ENCODE measurements at regions not wholly inside any gene's neighbourhood (a gene's known extent, or its start where the extent isn't known, plus 50 kb on each side); places are given as distances from the start of the nearest gene placed in this dataset.

DNA sequence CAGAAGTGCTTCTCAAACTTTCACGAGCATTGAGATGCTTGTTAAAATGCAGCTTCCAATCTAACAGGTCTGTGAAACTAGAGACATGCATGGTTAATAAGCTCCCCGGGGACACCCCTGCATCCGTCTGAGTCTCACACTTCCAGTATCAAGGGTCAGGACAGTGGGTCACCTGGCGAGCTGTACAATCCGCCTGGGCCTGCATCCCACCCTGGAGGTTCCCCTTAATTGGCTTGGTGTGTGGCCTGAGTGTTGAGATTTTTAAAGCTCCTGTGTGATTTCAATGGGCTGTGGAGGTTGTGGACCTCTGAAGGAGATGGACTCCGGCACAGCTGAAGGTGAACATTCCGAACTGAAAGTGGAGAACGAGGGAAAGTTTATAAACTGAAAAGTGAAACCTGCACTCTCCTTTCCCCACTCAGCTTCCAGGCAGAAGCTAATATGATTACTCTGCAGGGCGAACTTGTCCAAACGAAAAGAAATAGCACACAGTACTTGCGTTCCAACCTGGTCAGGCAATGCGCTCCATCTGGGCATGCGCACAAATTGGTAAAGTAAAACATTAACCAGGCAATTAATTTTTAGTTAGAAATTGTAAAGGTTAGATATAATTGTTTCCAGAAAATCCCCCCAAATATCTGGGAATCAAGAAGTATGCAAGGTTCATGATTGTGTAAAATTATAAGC is 191.7 kb upstream of the ALKAL2 start:
- DNase-seq: no peak

DNA sequence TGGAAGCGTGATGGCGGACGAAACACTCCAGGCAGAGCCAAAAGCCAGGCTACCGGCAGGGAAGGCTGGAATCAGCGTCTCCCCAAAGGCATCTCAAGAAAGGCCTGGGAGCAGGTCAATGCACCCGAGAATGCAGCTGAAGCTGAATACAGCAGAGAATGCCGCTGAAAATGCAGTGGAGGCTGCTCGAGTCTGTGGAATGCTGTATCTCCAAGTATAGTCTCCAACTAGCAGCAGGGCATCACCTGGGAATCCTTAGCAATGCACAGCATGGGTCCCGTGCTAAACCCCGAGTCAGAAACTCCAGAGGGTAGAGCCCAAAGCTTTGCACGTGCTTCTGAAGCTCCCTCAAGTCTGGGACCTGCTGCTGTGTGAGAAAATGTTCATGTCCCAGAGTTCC is 191.1 kb upstream of the ALKAL2 start:
- DNase-seq: no peak

DNA sequence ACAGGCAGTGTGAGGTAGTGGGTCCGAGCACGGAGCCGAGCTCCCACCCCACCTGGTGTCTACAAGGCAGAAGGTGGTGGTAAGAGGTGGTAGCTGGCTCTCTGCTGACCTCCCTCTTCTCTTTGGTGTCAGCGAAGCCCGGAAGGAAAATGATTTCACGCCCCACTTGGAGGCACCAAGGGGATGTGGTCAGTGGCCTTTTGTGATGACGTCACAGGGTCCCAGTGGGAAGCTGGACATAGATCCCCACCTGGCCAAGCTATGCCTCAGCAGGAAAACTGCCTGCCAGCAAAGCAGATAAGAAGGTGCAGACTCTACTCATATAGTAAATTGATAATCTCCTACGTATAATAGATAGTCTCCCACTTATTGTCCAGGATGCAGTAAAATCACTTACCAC is 183.7 kb upstream of the ALKAL2 start:
- no peak for DNase-seq

DNA sequence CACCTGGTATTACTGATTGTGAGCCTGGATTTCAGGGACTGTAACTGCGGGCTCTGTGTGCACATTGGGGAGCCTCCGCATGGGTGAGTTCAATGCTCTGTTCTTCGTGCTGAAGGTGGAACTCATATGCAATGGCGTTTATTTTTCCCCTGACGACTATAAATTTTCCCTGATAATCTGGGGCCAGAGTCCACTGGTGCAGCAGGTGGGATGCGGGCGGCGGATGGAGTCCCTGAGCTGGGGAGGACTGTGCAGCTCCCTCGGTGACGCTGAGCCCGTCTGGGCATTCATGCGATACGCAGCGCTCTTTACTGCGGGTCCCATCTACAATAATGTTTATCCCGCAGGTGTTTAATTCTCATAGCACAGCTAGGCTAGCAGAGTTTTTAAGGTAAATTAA is 181.6 kb upstream of the ALKAL2 start:
- no peak for DNase-seq

DNA sequence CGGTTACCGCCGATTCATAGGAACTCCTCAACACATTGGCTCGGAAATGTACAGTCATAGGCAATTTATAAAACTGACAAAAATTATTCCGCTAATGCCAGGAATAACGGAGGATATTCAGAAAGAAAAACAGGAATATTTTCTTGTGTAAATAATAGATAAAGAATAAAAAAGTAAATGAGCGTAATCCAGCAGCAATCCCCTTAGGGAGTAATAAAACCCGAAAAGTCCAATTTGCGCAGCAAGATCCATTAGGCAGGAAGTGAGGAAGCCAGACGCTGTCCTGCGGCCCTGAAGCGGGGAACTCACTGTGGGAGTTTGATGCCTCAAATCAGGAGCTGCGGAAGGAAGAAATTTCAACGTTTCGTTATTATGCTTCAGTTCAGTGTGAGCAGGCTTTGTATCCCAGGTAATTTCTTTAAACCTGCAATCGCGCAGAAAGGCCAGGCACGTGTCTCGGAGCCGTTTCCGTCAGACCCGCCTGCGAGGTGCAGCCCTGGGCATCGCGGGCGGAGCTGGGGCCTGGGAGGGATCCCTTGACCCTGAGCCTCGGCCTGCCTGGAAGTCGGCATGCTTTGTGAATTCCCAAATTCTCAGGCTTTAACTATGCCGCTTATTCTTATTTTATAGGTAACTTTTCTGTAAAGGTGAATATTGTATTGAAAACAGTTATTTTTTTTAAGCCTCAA is 180.9 kb upstream of the ALKAL2 start:
- no peak for DNase-seq

DNA sequence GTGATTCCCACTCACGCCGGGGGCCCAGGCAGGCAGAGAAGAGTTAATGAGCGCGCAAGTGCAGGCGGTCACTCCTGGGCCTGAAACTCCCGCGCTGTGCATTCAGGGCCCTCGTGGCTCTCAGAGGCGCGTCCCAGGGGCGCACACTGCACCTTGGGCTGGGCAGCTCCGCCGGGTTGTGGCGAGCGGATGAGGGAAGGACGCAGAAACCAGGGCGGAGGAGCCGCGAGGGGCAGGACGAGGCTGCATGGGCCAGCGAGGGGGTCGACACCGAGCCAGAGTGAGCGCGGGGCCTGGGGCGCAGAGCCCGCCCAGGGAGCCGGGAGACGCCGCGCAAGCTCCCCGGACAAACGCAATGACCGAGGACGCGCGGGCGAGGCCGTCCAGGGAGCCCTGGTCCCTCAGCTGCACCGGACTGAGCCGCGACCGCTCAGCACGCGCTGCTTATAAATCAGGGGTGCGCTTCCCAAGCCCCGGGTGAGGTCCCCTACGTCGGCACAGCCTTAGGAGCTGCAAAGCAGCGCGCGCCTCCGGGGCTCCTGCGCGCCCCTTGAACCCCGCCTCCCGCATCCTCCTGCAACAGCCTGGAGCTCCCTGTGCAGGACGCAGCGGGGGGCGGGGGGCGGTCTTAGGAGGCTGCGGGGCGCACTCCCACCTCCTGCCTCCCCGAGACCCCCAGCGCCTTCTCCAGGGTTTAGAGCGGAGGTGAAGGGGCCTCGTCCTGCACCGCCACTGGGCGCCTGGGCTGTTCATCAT is 180.2 kb upstream of the ALKAL2 start:
- no peak for DNase-seq

DNA sequence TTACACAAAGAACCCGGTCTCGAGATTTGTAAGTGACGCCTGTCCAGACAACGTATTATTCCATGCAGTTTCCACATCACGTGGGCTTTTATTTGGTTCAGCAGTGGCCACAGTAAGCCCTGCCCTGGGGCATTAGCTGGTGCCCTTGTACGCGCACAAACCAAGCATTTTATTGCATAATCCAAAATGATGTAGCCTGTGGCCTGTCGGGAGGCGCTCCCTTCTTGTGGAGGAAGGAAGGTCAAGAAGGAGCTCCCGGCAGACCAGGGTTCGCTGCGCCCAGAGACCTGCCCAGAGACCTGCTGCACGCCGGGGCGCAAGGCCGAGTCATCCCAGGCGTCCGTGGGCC is 179.6 kb upstream of the ALKAL2 start:
- no peak for DNase-seq

DNA sequence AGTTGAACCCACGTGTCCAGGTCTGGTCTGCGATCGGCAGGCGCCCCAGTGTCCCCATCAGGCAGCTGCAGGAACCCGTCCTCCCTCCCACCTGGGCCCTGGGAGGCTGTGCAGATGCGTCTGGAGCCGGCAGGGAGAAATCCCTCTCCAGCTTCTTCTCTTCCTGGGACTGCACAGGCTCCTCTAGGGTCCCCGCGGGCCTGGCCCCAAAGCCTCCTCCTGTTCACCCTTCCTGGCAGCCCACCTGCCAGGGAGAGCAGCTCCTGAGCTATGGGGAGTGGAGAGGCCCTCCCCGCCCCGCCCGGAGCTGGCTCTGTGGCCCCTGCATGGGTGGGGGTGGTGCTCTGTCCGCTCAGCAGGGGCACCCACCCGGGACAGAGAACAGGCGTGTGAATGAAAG is 179.2 kb upstream of the ALKAL2 start:
- no peak for DNase-seq

DNA sequence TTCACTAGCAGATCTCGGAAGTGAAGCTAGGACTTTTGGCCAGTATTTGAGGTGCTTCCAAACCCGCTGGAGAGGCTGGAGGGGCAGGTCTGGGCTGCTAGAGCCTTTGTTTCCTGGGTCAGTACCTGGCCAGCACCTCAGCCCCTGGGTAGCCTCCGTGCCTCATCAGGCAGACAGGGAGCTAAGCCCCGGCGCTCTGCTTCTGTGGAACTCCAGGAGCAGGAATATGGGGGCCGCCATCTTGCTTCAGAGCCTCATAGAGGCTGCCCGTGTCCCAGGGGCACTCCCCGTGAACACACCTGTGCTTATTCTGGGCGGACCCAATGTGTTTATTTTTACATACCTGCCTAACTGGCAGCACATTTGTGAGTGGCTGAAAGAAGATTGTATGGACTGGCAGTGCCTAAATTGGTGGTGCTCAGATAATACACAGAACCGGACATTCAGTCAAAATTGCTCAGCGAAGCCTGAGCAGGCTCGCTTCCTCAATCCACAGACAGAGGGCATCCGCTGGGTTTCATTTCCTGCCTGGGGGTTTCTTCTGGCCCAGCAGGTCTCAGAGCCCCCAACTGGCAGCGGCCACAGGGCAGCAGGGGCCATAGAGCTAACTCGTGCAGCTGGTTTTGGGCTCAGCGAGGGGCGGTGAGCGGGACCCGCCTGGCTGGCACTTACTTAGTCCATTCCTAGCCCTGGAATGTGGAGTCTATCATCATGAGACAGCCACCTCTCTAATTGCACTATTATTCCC is 176.8 kb upstream of the ALKAL2 start:
- no peak for DNase-seq

DNA sequence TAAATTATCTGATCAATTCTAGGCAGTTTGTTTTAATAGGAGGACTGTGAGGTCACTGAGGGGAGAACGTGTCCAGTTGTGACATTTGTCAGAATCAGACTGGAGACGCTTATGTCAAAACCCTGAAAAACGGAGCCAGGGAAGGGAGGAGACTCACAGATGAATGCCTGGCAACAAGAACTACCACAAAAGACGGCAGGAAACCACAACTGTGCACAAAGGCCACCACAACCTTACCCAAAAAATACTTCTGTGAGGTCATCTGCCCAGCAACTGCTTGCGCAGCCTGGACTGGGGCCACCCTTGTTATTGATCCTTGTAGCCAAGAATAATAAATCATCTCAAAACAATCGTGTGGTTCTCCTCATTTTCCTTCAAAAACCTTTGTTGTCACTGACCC is 173.0 kb upstream of the ALKAL2 start:
- no peak for DNase-seq

DNA sequence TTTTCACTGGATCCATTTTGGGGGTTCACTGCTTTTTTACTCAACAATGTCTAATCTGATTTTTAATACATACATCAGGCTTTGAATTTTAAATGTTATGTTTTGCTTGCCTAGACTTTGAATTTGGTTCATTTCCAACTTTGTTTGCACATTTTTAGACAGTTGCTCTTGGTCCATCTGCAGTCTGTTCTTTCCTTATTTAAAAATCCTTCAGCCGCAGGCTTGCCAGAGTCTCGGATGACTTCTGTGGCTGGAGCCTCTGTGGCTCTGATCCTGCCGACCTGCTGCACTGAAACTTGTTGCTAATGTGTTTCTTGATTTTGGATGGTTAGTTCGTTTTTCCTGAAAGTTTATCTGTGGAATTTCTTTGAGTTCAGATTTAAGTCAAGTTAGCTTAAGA is 172.0 kb upstream of the ALKAL2 start:
- no peak for DNase-seq

DNA sequence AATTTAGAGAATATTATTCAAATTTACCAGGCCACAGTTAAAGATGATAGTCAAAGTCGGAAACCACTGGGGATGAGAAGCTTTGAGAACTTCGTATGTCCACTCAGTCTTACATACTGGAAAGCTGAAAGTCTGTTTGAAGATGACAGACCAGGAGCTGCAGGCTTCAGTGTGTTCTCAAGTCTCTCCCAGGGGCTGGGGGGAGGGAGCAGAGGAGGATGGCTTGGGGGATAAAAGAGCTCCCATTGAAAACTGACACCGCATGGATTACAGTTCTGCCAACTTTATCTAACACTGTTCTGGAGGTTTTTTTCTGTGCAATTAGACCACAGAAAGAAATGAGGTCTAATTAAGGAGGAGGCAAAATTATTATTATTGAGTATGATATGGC is 170.5 kb upstream of the ALKAL2 start:
- DNase-seq: no peak

DNA sequence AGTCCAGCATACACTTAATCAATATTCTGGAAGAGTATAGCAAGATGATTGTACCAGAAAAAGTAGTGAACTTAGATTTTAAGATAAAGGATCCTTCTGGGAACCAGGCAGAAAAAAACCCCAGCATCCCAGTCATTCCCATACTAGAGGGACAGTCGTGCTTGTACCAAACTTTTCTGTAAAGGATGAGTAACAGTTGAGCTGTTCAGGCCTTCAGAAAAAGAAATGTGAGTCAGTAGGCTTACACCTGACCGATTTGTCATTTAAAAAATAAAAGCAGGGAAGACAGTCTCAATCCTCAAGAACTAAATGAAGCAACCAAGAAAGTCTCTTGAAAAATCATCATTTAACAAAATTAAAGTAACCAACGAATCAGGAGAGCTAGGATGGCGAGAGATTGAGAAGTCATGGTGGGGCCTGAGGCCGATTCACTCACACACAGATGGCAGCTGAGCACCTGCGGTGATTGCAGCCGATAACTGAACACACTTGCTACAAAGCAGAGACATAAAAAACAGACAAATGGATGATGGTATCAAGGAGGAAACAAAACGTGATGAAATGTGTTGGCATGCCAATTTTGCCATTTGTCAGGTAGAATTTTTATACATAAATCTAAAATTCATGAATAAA is 170.0 kb upstream of the ALKAL2 start:
- DNase-seq: no peak

DNA sequence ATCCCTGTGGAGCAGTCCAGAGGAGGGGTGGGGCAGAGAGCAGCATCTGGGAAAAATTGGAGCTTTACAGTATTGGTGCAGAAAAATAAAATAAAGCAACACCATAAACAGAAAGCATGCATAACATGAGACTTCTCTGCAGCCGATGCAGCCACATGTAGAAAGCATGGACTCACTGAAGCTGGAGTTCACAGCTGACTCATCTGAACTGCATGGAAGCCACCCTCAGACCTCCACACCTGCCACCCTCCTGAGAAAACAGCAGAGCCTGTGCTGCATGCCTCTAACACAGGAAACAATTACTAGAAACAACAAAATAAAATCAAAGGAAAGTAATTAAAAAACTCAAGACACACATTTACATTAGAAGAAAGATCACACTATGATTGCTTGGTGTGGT is 169.4 kb upstream of the ALKAL2 start:
- DNase-seq: no peak

DNA sequence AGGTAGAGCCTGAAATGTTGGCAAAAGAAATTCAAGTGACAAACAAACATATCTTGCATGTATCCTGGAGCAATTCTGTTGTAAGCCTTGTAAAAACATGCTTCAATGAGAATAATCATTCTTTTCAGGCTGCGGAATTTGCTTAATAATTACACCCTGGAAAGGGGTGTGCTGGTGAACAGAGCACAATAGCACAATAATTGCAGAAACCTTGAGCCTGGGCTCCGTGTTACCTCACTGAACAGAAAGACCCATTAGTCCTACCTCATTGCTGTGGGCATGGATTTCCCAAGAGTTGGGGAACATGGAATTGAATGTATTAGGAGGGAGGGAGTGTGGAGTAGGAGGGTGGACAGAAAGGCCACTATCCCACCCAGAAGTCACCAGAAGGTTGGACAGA is 168.0 kb upstream of the ALKAL2 start:
- DNase-seq: no peak

DNA sequence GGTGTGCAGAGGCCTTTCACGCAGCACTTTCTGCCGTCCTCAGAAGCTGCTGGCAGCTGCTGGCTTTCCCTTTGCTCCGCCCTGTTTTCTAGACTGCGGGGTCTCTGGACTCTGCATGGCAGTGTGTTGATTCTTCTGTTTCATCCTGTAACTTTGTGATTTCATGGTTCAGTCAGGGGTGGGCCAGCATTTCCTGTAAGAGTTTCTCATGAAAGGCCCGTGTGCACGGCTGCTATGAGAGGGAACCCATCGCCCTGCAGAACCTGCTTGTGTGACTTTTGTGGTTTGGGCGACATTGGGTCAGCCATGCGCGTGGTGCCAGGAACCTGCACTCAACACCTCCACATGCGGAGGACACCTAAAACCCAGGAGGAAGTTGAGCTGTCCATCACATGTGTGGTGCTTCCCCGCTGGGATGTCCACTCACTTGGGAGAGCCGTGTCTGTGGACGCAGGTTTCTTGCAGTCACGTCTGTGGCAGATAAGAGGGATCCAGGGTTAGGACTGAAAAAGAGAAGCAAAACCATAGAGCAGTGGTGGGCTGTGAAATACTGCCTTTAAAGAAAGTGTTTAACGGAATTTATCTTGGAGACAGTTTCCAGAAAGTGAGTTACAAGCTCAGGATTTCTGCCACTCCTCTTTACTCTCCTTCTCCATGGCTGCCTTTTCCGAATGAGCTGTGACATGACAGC is 167.3 kb upstream of the ALKAL2 start:
- DNase-seq: no peak

DNA sequence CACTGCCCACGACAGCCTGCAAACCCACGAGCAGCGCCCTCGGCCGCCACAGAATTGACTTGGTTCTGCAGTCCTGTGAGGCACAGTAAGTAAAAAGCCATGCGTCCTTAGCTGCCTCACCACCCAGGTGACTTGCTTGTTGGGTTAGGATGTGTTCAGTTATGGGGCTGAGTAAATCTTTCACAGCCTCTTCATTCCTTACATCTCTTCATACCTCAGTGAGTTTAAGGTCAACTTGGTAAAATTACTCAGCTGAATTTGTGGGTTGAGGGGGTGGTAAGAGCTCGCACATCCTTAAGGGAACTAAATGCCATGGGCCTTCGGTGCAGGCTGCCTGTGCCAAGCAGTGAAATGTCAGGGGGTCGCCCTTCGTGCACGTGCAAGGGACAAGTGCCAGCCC is 165.2 kb upstream of the ALKAL2 start:
- DNase-seq: no peak

DNA sequence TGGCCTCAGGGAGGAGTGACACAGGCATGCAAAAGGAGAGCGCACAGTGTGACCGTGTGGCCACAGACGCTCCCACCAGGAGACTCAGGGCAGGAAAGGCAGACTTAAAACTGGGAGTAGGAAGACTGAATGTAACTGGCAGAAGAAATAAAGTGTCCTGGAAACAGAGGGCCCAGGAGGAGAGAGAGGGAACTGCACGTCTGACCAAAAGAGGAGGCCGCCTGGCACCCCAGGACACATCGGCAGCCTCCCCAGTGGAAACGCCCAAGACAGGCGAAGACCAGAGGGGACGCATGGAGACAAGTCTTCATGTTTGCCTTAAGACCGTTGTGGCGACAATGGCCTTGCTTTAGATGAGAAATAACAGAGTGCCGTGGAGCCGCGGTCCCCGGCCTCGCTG is 163.6 kb upstream of the ALKAL2 start:
- no peak for DNase-seq

DNA sequence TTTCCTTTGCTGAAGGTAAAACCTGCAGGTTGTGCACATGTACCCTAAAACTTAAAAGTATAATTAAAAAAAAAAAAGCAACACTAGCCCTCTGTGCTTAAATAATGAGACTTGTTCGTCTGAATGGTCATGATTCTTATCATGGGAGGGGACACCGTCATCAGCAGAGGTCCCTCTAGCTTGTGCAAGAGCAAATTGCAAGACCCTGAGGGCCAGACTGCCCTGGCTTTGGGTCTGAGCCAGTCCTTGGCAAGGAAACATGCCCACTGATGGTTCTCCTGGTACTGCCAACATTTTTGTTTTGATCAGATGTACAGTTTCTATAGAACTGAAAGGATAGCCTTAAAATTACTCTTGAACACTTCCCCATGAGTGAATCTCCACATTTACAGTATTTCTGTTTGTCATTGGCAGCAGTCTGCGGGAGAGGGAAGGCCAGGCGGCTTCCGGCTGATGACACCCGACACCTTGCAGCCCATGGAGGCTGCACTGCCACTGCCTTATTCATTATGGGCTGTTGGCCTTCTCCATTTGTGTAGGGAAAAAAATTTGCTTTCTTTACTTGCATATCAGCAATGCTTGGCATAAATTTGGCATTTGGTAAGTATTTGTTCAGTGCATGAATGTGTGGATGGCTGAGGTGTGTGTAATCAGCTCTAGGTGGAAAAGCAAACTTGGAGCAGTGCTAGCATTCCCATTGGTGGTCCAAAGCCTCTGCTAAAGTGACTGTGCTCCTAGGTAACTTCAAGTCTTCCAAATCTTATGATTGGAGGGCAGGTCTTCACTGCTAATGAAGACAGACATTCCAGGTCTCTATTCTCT is 161.6 kb upstream of the ALKAL2 start:
- DNase-seq: no peak

DNA sequence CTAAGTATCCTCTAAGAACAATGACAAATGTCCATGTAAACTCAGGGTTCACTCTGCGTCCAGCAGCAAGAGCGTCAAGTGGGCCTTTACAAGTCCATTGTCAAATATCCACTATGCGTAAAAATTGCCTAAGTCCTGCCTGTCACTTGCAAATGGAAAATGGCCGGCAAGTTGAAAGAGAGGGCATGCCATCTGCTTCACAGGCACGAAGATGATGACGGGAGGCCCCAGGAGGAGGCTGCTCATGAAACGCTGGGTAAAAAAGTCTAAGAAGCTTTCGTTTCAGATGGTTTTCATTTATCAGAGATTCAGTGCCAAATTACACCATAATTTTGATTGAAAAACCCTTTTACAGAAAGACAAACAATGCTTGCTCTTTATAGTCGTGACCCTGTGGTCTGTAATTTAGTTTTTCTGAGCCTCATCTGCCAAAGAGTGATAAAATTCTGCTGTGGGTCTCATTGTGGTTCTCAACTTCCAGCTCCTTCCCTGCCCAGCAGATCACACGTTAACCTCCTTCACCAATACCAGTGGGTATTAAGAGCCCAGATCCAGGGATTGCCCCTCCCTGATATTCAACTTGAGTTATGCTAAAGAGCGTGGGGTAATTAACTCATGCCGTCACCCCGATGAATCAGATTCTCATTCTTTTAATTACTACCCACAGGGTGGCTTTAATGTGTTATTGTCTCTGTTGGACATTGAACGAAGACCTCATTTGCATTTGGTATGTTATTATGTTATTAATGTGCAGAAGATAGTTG is 160.2 kb upstream of the ALKAL2 start:
- no peak for DNase-seq

All from DMS53 (cell line).